Heart right ventricle (tissue), 16 donors: ENCODE measurements at regions not wholly inside any gene's neighbourhood (a gene's known extent, or its start where the extent isn't known, plus 50 kb on each side); places are given as distances from the start of the nearest gene placed in this dataset.
A peak's percentile ranks its signal among the peaks of the same experiment; 100 is the strongest.
"Not testable (repeated sequence)": the region's sequence is repeated elsewhere in the genome, so short reads cannot be mapped to it uniquely, and the experiment has no call there.

ENCODE experiments used
- ATAC-seq, 8 donors: fragments of 200-7000 bp; cut with Tn5 transposase; one replicate each; pipeline ENCODE4 v1.9.1; 2020; ENCODE audit warnings: mild to moderate bottlenecking in 8 of 8, moderate library complexity in 8 of 8, moderate number of reproducible peaks in 1 of 8
- DNase-seq, 2 donors: peaks; one replicate each; pipeline ENCODE4 v3.0.0-alpha.2; 2020
- H3K27ac ChIP-seq, 10 donors: fragments of 200-600 bp; sonication (generic) in 2 of 10; one replicate each; pipeline versions ENCODE4 v1.5.0 to v1.8.0; 2020 to 2022; ENCODE audit warnings: mild to moderate bottlenecking in 3 of 10
- H3K27me3 ChIP-seq, 7 donors: fragments of 200-600 bp; one replicate each; pipeline ENCODE4 v1.8.0; 2021 to 2022; ENCODE audit warnings: mild to moderate bottlenecking in 2 of 7
- H3K36me3 ChIP-seq, 9 donors: fragments of 200-600 bp; sonication (generic) in 1 of 9; one replicate each; pipeline versions ENCODE4 v1.5.0 to v1.8.0; 2020 to 2022; ENCODE audit warnings: mild to moderate bottlenecking in 2 of 9
- H3K4me1 ChIP-seq, 9 donors: fragments of 200-600 bp; sonication (generic) in 1 of 9; one replicate each; pipeline versions ENCODE4 v1.5.0 to v1.8.0; 2020 to 2022; ENCODE audit warnings: mild to moderate bottlenecking in 4 of 9
- H3K4me3 ChIP-seq, 10 donors: fragments of 200-600 bp; sonication (generic) in 2 of 10; one replicate each; pipeline versions ENCODE4 v1.5.0 to v1.8.0; 2020 to 2022; ENCODE audit warnings: mild to moderate bottlenecking in 7 of 10, moderate library complexity in 2 of 10
- H3K9me3 ChIP-seq, 11 donors: fragments of 200-600 bp in 10 of 11; sonication (generic) in 2 of 11; one replicate each; pipeline versions ENCODE4 v1.5.0 to v1.8.0; 2013 to 2022; ENCODE audit warnings: mild to moderate bottlenecking in 2 of 11, control low read depth in 1 of 11, moderate library complexity in 1 of 11
- CTCF ChIP-seq, 9 donors: fragments of 200-600 bp; sonication (generic) in 2 of 9; IDR thresholded peaks; one replicate each; pipeline versions ENCODE4 v1.5.0 to v1.8.0; 2021 to 2022; ENCODE audit warnings: antibody characterized with exemption in 9 of 9, mild to moderate bottlenecking in 5 of 9, moderate library complexity in 1 of 9
- WGBS, 2 donors: extraction: QIAGEN DNeasy Blood & Tissue Kit; methylation state at CpG; one replicate each; pipeline ENCODE4 v1.1.7; 2013; ENCODE audit warnings: inconsistent platforms in 1 of 2; 5-methylcytosine and 5-hydroxymethylcytosine counted together
- intact Hi-C, 10 donors: fragments of 100-400 bp; cut with DNase I; formaldehyde crosslinking; loops; one replicate each; pipeline versions ENCODE4 v1.11.1 to v1.14.2; 2022
- donor health status: Arrhythmogenic right ventricular cardiomyopathy.
- donor health status: ischemic (EF 13 %, LVEDD 7.1; RV severe dilation, severe dysfunction).
- donor health status: healthy with polysubstance abuse.
- donor health status: DM: no; HTN: yes; CAD: no.
- donor health status: DM: no; HTN: no; CAD: no.
- donor health status: ischemic (EF 25% LVEDD 6.9; RV normal size, moderate dysfunction).
- donor health status: ischemic (EF 25% LVEDD 5.7; RV mildly dilated, moderate dysfunction).
- donor health status: healthy.
- donor health status: DM: yes; HTN: yes; CAD: no.
- donor health status: Ischemic cardiomyopathy.
- donor health status: ischemic (EF 35%, LVEDD 5.7; RV mildly dilated, moderate dysfunction).
- donor health status: nonischemic (EF 11% LVEDD 7.7; RV severe dilation, severe dysfunction).
- donor health status: DM: yes; HTN: yes; CAD: no.
- donor health status: PGD.
- donor health status: ischemic (EF 29% LVEDD 5.4; RV normal size, mild dysfunction).
- donor health status: nonischemic (EF 23%, LVEDD 6.1; RV moderate dilation, normal function).

- WGBS, 2 donors, result 82 to 87% methylated on average over 57 of the region's 57 CpGs
- H3K4me3 ChIP-seq, result no peak overlapping the region
- no peaks in the 10 kb centered on the region for H3K4me1 ChIP-seq
- no peak for TF ChIP-seq CTCF (IDR thresholded peaks at IDR 0.05)
- H3K36me3 ChIP-seq, result no peaks in the 10 kb centered on the region
- H3K27me3 ChIP-seq, result no peaks in the 10 kb centered on the region
- intact Hi-C loops, result no loop called here
- no peak overlapping the region for H3K27ac ChIP-seq
- DNase-seq (no peak), ATAC-seq (no peak)
- H3K9me3 ChIP-seq, result peaks cover 0 to 34% (median 0%) of the 10 kb centered on the region in 11 donors
Measured at GRCh38 chr7:57821438-57822382, 371.7 kb downstream of the ZNF716 start.

GRCh38 chr7:57826548-57826947 lies 376.6 kb downstream of the ZNF716 start:
- H3K36me3 ChIP-seq, H3K27me3 ChIP-seq, intact Hi-C loops, H3K4me3 ChIP-seq, ATAC-seq, H3K27ac ChIP-seq, H3K4me1 ChIP-seq, DNase-seq: not testable (repeated sequence)
- 37 to 46% methylated on average over 2 of the region's 2 CpGs for WGBS, 2 donors
- peaks cover 0 to 19% (median 0%) of the 10 kb centered on the region in 11 donors for H3K9me3 ChIP-seq

GRCh38 chr7:57835161-57835560 lies 385.2 kb downstream of the ZNF716 start:
- intact Hi-C loops, H3K4me3 ChIP-seq, H3K27me3 ChIP-seq, H3K9me3 ChIP-seq, H3K36me3 ChIP-seq, H3K27ac ChIP-seq, DNase-seq, H3K4me1 ChIP-seq, ATAC-seq: not testable (repeated sequence)
- 92 to 95% methylated on average over 9 of the region's 15 CpGs for WGBS, 2 donors

GRCh38 chr7:57839152-57839551 lies 389.2 kb downstream of the ZNF716 start:
- DNase-seq, H3K4me1 ChIP-seq, ATAC-seq, intact Hi-C loops, H3K4me3 ChIP-seq, H3K27me3 ChIP-seq, H3K36me3 ChIP-seq, H3K27ac ChIP-seq, H3K9me3 ChIP-seq: not testable (repeated sequence)
- 60 to 61% methylated on average over 4 of the region's 4 CpGs for WGBS, 2 donors

- peaks cover 0 to 69% (median 30%) of the 10 kb centered on the region in 7 donors for H3K27me3 ChIP-seq
- no peaks in the 10 kb centered on the region for H3K9me3 ChIP-seq
- no peak for TF ChIP-seq CTCF (IDR thresholded peaks at IDR 0.05)
- no peak overlapping the region for H3K27ac ChIP-seq
- H3K4me3 ChIP-seq, result peak overlapping the region; percentile 14 to 49 (median 37)
- DNase-seq (peak in 1 of 2 donors; percentile 13), ATAC-seq (no peak)
- H3K4me1 ChIP-seq, result peaks cover 0 to 6% (median 0%) of the 10 kb centered on the region in 9 donors
- H3K36me3 ChIP-seq, result no peaks in the 10 kb centered on the region
- 7 to 24% methylated on average over 83 to 84 of the region's 84 CpGs for WGBS, 2 donors
- intact Hi-C loops, result no loop called here
Measured at GRCh38 chr7:57867884-57868701, 418.1 kb downstream of the ZNF716 start.
